Suprapubic skin (tissue), 4 donors: ENCODE measurements at regions not wholly inside any gene's neighbourhood (a gene's known extent, or its start where the extent isn't known, plus 50 kb on each side); places are given as distances from the start of the nearest gene placed in this dataset.

ENCODE experiments used
- POLR2A ChIP-seq, 2 donors: fragments of 450-650 bp; IDR thresholded peaks; one replicate each; pipeline ENCODE4 v1.6.1; 2017; ENCODE audit warnings: antibody characterized with exemption in 2 of 2, mild to moderate bottlenecking in 2 of 2, moderate library complexity in 2 of 2
- POLR2AphosphoS5 ChIP-seq, 3 donors: sonication (generic); formaldehyde crosslinking; IDR thresholded peaks; one replicate each; pipeline ENCODE4 v1.6.1; 2017; ENCODE audit warnings: antibody characterized with exemption in 3 of 3
- TF ChIP-seq, protein P1 (sequence below), 2 donors: fragments of 200-600 bp in 1 of 2; fragments of 450-650 bp in 1 of 2; sonication (generic) in 1 of 2; IDR thresholded peaks; one replicate each; pipeline ENCODE4 v1.5.1; 2016 to 2019; ENCODE audit warnings: antibody characterized with exemption in 2 of 2, mild to moderate bottlenecking in 1 of 2, moderate library complexity in 1 of 2

DNA sequence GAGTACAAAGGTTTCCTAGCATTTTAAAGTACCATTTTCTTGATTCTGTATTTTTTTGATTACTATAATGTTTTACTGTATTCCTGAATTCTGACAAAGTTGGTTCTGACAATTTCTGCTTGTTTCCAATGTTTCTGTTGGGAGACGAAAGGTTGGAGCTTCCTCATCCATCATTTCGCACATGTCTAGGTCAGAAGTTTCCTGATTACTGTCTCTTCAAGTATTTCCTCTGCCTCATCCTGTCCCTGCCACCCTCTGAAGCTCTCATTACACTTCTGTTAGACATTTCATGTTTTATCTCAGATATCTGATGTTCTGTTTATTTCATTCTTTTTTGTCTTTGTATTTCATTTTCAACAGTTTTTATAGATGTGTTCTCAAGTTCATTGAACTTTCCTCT is 895.8 kb downstream of the TSN start:
- TF ChIP-seq, protein P1, sequence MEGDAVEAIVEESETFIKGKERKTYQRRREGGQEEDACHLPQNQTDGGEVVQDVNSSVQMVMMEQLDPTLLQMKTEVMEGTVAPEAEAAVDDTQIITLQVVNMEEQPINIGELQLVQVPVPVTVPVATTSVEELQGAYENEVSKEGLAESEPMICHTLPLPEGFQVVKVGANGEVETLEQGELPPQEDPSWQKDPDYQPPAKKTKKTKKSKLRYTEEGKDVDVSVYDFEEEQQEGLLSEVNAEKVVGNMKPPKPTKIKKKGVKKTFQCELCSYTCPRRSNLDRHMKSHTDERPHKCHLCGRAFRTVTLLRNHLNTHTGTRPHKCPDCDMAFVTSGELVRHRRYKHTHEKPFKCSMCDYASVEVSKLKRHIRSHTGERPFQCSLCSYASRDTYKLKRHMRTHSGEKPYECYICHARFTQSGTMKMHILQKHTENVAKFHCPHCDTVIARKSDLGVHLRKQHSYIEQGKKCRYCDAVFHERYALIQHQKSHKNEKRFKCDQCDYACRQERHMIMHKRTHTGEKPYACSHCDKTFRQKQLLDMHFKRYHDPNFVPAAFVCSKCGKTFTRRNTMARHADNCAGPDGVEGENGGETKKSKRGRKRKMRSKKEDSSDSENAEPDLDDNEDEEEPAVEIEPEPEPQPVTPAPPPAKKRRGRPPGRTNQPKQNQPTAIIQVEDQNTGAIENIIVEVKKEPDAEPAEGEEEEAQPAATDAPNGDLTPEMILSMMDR (IDR thresholded peaks at IDR 0.05), result no peak
- TF ChIP-seq POLR2A (IDR thresholded peaks at IDR 0.05) (no peak), POLR2AphosphoS5 (IDR thresholded peaks at IDR 0.05) (no peak)
